Mucosa of gallbladder (tissue), 1 donor: ENCODE measurements at regions not wholly inside any gene's neighbourhood (a gene's known extent, or its start where the extent isn't known, plus 50 kb on each side); places are given as distances from the start of the nearest gene placed in this dataset.

Experiments used
- DNase-seq: peaks from one replicate; pipeline ENCODE4 v3.0.0-alpha.2; 2020; ENCODE audit warnings: low spot score
- donor health status: DM: no; HTN: no; CAD: no.

- DNase-seq: no peak
Measured at GRCh38 chr6:43950051-43950605, 177.1 kb downstream of the MRPL14 start.

DNA sequence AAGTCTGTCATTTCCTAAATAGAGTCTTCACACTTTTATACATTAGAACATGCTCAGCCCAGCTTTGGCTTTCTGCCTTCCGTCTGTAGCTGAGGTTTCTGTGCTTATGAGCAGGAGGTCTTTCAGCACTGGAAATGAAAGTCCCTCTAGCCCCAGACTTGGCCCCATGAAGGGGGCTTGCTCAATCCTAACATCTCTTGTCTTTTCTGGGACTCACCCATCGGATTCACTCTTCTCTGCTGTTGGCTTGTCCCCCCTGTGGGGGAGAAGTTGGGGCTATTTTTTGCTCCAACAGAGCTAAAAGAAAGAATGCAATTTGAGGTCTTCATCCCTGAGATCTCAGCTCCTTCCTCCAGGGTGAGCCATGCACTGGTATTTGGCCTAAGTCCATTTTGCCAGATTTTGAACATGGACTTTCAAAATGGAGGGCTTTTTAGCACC, 177.7 kb downstream of the MRPL14 start:
- no peak for DNase-seq

DNA sequence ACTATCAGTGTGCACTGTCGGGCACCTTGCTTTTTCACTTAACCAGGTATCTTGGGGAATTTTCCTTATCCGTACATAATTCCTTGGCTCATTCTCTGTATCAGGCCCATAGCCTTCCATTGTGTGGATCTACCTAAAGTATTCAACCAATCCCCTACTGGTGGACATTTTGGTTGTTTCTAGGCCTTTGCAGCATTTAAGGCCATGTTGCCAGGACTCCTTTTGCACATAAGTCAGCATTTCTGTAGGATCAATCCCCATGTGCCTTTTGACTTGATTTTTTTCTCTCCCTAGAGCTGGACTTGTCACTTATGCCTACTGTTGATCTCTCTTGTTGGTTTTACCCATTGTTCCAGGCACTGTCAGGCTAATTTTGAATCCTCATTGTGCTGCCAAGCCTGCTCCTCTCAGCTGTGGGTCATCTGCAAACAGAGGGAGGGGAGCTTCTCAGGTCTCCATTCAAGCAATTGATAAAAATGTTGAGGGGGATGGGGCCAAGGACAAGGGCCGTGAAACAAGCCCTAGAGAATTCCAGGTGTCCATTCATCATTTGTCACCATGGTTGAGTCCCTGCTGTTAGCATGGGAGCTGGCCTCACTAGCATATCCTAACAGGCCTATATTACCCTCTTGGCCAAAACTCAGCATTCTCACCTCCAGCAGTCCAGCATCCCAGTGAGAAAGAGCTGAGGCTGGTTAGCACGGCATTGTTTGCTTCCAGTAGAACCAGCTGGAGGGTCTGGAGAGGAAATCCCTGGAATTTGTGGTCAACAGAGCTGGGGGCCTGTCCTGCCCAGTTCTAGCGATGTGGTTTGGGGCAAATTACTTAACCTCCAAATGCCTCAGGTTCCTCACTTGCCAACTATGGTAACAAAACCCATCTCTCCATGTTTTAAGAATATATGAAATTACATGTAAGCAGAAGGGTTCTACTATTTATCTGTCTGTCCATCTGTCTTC, 178.4 kb downstream of the MRPL14 start:
- DNase-seq: no peak

GRCh38 chr6:43947860-43948259, 177.8 kb downstream of the VEGFA start:
- no peak for DNase-seq

DNA sequence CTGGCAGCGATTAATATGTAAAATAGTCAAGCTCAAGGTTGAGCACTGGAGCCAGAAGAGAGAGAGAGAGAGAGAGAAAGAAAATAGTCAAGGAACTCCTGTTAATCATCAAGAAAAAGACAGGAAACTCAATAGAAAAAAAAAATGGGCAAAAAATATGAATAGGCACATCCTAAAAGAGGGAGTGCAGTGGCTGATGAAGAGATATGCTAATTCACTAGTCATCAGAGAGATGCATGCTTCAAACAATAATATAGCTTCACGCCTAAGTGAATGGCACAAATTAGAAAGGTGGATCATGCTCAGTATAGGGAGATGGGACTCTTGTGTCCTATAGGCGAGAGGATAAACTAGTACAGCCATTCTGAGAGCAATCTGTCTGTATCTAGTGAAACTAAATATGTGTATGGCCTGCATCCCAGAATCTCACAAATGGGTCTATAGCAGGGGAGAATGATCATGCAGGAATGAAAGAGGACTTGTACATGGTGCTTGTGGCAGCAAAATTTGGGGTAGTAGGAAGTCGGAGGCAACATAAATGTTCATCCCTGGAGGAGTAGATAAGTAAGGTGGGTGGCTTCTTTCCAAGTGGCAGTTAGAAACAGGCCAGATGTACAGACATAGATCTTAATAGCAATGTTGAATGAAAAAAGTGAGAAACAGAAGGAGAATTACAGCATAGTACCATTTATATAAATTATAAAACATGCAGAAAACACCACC, 176.8 kb downstream of the VEGFA start:
- no peak for DNase-seq

GRCh38 chr6:43945768-43946080, 175.7 kb downstream of the VEGFA start:
- no peak for DNase-seq

- no peak for DNase-seq
Measured at GRCh38 chr6:43944908-43945767, 175.1 kb downstream of the VEGFA start.

DNA sequence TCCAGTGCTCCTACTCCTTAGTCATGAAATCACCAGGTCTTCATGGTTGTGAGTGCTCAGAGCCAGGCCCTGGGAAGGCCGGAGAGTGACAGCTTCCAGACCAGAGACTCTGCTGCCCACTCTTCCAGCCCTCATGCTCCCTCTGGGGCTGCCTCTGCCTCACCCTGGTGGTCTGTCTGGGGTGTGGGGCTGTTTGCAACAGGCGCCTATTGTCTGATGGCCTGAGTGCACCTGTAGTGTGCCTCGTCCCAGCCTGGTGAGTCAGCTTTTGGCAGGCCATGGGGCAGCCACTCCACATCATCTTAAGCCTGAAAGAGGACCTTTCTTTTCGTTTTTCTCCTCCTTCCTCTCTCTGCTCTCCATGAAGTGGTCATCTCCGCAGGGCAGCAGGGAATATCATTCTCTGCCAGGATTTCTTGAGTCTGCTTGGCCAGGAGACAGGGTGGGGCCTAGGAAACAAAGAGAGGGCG, 173.8 kb downstream of the VEGFA start:
- DNase-seq: no peak

GRCh38 chr6:43943099-43943766, 173.2 kb downstream of the VEGFA start:
- no peak for DNase-seq

- DNase-seq: no peak
Measured at GRCh38 chr6:43942616-43943015, 172.6 kb downstream of the VEGFA start.

GRCh38 chr6:43942011-43942442, 172.0 kb downstream of the VEGFA start:
- DNase-seq: no peak

GRCh38 chr6:43941174-43941573, 171.2 kb downstream of the VEGFA start:
- no peak for DNase-seq

- DNase-seq: no peak
Measured at GRCh38 chr6:43940393-43941087, 170.5 kb downstream of the VEGFA start.

DNA sequence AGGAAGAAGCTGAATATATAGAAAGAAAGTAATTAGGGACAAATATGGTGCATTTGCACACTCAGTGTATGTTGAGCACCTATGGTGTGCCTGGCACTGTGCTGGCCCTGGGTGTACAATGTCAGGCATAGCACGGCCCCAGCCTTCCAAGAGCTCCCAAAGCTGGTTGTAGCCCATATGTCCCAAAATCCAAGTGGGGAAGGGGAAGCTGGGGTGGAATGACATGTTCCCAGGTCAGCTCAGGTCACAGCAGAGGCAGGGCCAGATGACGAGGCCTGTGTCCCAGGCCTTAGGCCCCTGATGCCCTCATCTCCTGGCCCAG, 170.0 kb downstream of the VEGFA start:
- DNase-seq: no peak

GRCh38 chr6:43939281-43940070, 169.5 kb downstream of the VEGFA start:
- DNase-seq: no peak

GRCh38 chr6:43938178-43939105, 168.4 kb downstream of the VEGFA start:
- no peak for DNase-seq

GRCh38 chr6:43937236-43938177, 167.5 kb downstream of the VEGFA start:
- DNase-seq: no peak
